ENCODE measurements at regions not wholly inside any gene's neighbourhood (a gene's known extent, or its start where the extent isn't known, plus 50 kb on each side); places are given as distances from the start of the nearest gene placed in this dataset.
A peak's percentile ranks its signal among the peaks of the same experiment; 100 is the strongest.

- DNase-seq = no peak
These were observed 136.6 kb upstream of the MCHR2 start for GRCh38 chr6:100130630-100131029.

DNA sequence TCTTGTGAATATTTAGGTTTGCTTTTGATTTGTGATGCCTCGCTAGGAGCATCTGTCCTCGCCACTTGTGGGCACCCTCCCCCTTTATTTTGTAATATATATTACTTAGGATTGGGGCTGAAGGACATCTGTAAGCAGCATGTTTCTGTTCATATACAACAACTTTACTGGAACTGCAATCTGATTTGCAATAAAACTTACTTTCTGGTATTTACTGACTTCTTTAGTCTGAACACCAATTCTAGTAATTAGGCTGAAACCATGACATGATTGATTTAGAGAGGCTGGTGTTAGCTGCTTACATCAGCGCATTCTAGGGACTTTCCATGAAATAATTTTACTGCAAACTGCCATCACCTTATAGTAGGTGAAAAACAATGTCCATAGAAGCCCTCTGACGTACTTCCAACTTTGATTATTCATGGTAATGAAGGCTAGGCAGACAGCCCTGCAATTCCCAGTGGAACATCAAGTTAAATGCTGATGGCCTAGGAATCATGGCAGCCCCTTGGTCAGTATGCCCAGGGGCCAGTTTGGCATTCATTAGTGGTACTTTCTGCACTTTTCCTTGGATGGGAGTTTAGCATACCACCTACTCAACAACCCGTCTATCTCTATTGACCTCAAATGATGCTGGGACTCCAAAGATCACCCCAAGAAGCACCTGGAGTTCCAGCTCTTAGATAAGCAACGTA lies 132.9 kb upstream of the MCHR2 start:
- DNase-seq = no peak

DNA sequence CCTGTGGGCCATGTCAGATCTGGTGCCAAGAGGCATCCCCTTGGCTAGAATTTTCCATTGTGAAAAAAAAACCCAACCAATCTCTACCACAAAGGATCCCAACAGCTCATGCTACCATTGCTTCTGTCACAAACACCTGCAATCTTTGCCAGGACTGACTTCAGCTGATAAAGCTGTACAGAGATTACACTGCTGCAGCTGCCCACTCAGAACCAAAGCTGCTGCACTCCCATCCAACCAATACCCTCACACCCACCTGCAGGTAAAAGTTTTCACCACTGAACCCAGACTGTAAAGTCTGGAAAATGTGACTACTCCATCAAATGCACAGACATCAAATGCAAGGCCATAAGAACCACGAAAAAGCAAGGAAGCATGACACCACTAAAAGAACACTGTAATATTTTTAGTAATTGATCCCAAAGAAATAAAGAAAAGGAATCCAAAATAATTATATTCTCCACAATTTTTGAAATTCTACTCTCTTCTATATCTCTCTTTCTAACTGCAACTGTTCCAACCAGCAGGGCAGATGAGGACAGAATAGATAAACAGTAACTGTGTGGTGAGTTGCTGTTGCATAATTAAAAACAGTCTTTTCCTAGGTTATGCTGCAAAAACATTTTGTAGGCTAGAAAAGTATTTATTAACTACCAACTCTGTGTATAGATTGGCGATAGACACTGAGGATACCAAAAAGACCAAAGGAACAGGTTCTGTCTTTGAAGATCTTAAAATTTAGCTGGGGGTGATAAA lies 128.0 kb upstream of the MCHR2 start:
- DNase-seq = no peak

DNA sequence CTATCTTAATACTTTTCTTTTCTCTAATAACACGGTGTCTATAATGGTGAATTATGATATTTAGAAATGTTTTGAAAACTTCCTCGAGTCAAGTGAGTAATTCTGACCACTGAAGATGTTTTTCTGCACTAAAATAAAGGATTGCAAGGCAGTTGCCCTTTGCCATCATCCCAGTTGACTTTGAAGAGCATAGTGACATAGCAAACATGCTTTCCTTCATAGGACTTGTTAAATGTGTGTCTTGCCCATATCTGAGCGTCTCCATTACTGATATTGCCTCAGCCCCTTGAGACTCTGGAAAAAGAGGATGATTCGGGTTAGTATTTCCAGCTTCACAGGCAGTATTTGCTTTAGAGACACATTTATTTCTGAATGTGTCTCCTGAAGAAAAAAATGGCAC lies 125.2 kb upstream of the MCHR2 start:
- no peak for DNase-seq

DNA sequence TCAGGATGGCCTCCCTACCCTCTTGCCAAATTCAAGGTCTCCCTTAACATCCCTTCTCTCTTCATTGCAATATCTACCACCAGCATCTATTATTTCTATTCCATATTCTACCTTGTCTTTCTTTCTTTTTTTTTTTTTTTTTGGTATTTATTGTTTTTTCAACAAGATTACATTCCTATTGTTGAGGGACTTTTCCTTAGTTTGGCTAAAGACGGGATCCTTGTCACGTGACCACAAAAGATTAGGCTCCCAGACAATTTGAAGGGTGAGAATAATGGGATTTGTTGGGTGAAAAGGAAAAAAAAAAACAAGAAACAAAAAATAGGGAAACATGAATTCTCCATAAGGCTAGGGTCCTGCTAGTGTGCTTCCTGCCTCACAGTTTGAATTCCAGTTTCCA lies 124.3 kb upstream of the MCHR2 start:
- DNase-seq = no peak

DNA sequence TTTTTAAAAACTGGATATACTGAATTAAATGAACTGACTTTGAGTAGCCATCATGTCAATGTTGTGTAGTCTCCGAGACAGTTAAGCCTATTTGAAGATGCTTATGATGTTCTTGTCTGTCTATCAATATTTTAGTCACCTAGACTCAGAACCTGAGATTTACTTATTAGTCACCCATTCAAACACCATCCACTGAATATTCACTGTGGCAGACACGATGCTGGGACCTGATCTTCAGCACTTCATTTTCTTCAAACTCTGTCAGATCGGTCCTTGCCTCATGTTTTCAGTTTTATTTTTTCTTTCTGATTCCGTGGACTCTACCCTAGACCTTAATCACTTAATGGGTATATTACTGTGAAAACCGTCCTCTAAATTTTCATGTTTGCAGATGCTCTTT lies 123.7 kb upstream of the MCHR2 start:
- DNase-seq = no peak

GRCh38 chr6:100116411-100117194 lies 122.6 kb upstream of the MCHR2 start:
- peak; percentile 74 to 91 for DNase-seq

DNA sequence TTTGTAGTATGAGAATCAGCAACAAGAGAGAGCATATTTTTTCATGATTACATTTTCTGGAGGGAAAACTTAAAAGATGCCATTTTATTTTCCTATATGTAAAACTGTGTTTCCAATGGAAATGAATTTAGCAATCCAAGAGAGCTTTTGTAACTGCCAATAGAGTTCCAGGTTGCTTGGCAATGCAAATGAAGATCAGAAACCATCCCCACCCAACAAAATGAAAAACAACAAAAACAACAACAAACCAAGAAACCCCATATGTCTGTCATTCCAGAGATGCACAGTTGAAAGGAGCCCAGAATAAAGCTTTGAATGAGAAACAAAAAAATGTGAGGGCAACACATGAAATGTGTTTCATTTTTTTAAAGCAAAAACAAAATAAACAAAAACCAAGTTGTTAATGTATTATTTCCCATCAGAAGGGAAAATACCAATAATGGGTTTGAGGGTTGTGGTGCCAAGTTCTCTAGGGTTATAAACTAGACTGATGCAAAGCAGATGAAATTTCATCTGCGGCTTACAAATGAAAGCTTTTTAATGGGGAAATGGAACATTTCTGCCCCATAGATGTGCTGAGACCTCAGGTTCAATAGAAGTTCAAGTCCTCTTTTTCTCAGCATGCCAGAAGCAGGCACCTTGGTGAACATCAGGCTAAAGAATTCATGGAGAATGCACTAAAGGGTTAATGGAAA lies 121.5 kb upstream of the MCHR2 start:
- DNase-seq = no peak

DNA sequence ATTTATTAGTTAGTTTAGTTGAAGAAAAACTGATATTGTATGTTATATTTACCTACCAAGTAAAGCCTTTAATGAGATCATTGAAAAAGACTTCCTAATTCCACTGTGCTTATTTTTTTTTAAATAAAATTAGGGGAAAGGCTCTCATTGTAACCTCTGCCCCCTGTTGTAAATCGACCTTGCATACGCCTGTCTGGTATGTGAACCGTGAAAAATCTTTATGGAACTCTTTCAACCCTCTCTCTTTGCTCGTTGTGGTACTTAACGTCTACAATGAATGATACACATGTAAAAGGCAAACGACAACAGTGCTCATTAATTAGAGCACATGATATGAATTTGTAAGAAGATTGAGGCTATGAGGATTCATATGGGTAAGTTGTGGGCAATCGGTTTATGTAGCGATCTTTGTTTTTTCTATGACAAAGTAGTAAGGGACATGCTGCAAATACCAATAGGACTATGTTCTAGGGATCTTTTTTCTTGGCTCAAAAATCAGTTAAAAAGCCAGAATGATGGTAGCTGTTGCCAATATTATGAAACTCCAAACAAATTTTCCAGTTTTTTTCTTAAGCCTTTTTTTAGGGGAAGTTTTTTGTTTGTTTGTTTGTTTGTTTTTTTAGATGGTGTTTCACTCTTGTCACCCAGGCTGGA lies 119.0 kb upstream of the MCHR2 start:
- no peak for DNase-seq

DNA sequence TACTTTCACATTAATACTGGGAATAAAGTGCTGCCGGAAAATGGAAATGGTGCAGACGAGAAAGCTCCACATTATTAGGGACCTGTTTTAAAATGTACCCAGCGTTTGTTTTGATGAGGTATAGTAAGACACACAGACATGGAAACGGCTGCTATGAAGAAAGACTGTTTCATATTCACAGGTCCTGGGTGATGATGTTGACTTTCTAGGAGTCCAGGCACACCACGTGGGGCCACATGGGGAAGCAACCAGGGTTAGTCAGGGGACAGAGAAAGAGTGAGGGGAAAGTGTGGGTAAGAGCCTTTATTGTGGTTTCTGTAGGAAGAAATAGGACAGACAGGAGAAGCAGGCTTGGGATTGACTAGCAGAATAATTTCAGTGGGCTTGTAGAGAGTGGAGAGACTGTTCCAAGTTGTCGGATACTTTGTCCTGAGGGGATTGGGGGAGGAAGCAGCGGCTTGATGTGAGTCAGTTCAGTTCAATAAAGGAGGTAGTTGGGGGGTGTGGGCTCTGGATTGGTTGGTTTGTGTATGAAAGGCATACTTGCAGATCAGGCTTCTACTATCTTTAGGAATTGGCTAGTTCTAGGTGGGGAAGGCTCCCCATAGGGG lies 112.0 kb upstream of the MCHR2 start:
- DNase-seq = no peak

DNA sequence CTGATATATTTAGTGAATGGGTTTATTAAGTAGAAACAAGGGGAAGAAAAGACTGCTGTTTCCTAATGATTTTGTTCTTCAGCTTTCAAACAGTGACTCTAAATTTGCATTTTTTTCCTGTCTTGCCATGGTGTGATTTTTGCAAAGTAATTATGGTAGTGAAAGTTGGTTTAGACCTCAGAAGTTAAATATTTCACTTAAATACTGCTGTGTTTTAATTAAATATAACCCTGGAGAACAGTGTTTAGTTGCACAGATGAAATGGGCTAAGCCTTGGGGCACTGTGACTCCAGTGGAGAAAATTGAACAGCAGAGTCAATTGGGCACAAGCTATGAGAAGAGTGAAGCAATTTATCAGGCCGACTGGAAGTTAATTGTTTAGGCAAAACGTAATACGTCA lies 111.1 kb upstream of the MCHR2 start:
- no peak for DNase-seq

GRCh38 chr6:100103931-100104330 lies 109.9 kb upstream of the MCHR2 start:
- DNase-seq = no peak

GRCh38 chr6:100103194-100103593 lies 109.2 kb upstream of the MCHR2 start:
- no peak for DNase-seq

GRCh38 chr6:100101644-100102043 lies 107.6 kb upstream of the MCHR2 start:
- no peak for DNase-seq

GRCh38 chr6:100100776-100101175 lies 106.8 kb upstream of the MCHR2 start:
- no peak for DNase-seq

DNA sequence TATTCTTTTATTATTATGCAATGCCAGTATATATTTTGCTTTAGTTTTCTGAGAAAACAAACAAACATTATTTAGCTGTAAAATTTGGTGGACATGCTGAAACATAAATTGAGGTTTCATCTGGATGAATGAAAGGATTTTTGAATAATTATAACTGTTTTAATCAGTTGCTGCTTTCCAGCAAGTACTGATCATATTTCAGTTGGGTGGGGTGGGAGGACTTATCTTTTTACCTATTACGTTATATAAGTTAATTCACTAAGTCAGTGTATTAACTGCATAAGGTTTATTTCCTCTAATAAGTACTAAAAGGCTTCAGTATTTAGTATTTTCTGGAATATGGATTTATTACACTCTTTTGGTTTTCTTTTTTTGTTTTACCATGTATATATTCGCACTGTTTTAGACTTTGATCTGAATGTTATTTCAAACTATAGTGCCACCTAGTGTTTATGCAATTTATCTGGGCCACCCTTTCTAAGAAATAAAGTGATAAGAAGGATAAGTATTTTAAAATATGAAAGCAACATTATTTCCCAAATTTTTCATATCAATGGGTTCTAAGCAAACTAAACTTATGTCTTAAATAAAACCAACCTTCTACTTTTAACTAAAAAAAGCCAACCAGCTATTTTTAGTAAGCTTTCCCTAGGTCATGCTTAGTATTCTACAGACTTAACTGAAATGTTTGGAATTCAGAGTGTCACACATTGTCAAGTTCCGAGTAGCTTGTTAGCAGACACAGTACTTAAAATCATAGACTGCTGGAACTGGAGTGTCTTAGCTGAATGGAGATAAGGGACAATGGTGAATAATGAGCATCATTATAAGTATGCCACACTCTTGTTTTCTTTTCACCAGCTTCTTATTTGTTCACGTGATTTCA lies 105.4 kb upstream of the MCHR2 start:
- DNase-seq = peak; percentile 69 to 73

DNA sequence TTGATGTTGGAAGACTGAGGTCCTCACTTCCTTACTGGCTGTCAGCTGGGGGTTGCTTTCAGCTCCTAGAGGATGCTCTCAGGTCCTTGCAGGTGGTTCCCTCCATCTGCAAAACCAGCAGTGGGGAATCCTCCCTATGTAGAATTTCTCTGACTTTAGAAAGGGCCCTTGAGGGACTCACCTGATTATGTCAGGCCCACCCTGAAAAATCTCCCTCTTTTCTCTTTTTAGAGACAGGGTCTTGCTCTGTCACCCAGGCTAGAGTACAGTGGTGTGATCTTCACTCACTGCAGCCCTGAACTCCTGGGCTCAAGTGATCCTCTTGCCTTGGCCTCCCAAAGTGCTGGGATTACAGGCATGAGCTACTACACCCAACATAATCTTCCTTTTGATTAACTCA lies 102.9 kb upstream of the MCHR2 start:
- no peak for DNase-seq

GRCh38 chr6:100096341-100096740 lies 102.3 kb upstream of the MCHR2 start:
- no peak for DNase-seq

DNA sequence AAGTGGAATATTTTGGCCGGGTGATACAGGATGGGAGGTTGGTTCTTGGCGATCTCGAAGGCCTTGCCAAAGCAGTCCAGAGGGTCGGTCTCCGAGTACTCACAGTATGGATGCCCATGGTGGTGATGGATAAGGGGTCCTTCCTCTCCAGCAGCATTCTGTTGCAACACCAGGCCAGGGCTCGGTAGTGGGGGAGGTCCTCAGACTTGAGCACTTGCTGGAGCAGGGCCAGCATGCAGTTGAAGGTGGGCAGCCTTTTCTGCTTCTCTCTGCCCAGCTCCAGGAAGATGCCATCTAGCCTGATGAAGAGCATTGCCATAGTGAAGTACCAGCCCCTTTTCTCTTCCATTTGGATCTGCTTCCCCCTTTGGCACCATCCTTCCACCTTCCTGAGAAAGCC lies 99.4 kb upstream of the MCHR2 start:
- DNase-seq = no peak

- DNase-seq = no peak
These were observed 94.0 kb upstream of the MCHR2 start for GRCh38 chr6:100088009-100088408.

GRCh38 chr6:100084991-100085364 lies 91.0 kb upstream of the MCHR2 start:
- no peak for DNase-seq

Measured in Kasumi-1 (cell line).